ENCODE measurements at regions not wholly inside any gene's neighbourhood (a gene's known extent, or its start where the extent isn't known, plus 50 kb on each side); places are given as distances from the start of the nearest gene placed in this dataset.
A peak's percentile ranks its signal among the peaks of the same experiment; 100 is the strongest.

DNA sequence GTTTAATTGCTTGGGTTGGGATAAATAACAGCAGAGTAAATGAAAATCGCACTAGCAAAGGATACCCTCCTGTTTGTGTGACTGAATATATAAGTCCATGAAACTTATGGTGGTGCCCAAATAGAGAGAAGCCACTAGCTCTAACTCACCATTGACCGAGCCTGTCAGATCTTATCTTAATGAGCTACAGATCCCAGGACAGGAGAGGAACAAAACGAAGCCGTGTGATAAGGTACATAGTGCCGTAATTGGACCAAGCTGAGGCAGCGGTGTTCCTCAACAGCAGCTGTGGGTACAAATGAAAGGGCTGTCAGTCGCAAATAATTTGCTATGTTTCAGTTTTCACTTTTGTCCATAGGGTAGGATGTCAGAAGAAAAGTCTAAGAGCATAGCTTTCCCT is 276.1 kb downstream of the PTBP2 start:
- no peak for DNase-seq (ENCODE audit: low read depth)

DNA sequence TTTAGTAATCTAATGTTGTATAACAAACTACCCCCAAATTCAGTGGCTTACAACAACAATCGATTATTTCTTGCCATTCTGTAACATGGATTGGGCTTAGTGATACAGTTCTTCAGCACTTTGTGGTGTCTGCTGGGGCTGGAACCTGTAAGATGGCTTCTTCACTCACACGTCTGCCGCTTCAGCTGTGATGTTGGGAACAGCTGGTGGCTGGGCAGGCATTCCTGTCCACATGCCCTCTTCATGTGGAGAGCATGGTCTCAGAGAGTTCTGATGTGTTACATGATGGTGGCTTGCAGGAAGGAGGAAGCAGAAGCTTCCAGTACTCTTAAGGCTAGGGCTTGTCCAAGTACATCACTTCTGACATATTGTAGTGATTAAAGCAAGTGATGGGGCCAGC is 276.9 kb downstream of the PTBP2 start:
- no peak for DNase-seq (ENCODE audit: low read depth)

DNA sequence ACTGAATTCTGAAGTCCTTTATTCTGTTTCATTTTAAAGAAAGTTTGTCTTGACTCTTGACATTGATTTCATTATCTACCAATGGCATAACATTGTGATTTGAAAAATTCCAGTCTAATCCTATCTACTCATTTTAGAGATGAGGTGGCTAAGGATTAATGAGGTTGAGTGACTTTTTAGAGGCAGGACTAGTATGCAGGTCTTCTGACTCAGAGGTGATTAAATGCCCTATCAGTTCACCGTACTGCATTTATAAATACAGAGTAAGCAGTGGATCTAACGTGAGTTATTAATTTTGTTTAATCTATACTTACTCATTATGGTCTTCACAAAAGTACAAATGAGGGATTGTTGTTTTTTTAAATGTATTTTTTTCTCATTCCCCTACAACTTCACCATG is 277.6 kb downstream of the PTBP2 start:
- DNase-seq (ENCODE audit: low read depth), result no peak

DNA sequence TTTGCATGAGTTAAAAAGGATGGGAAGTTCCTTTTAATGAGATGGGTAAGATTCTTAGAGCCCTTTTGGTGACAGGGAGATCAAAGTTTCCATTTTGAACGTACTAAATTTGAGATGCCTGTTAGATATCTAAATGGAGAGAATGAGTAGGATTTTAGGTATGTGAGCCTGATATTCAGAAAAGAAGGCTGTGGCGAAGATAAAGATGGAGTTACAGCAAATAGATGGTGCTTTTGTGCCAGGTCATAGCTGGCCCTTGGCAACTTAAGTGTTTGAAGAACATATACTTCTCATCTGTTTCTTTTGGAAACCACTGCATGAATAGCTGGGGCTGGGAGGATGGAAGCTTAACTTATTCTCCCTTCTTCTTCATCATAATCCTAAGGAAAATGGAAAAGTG is 282.5 kb downstream of the PTBP2 start:
- no peak for DNase-seq (ENCODE audit: low read depth)

DNA sequence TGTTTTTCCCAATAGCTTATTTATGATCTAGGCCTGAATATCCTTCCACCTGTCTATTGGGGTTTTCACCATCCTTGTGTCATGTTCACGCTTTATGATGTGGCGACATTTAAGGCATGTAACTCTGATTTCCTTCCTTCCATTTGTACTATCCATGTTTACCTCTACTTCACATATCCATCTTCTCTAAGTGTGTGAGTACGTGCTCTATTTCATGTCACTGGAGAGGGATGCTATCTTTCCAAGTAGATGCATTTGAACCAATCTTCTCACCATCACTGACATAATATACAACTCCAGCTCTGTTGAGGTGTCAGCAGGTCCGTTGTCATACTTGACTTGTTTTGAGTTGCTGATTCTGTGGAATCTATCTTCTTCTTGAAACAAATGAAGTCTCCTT is 283.2 kb downstream of the PTBP2 start:
- DNase-seq (ENCODE audit: low read depth), result no peak

DNA sequence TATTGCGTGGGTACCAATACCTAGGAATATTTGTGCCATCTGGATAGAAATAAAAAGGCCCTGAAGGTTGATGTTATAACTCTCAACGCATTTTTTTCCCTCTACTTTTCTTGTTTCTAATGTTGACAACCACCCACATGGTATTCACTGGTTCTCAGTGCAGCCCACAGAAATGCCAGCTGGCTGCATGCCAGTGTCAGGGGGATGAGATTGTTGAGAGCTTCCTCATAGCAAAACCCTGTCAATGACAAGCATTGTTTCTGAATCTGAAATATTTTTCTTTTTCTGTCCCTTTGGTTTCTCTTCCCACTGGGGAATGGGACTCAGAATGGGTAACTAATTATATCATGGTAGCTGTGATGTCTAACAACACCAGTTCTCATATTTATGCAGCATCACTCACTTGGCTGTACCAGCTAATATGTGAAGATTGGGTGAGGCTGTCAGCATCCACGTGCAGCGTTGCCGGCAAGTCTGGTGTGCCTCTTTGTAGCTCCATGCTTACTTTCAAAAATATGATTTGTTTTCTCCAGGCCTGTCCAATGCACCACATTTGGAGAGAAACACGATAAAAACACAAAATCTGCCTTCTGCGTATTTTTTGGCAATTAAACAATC is 284.6 kb downstream of the PTBP2 start:
- DNase-seq (ENCODE audit: low read depth), result peak; percentile 37

DNA sequence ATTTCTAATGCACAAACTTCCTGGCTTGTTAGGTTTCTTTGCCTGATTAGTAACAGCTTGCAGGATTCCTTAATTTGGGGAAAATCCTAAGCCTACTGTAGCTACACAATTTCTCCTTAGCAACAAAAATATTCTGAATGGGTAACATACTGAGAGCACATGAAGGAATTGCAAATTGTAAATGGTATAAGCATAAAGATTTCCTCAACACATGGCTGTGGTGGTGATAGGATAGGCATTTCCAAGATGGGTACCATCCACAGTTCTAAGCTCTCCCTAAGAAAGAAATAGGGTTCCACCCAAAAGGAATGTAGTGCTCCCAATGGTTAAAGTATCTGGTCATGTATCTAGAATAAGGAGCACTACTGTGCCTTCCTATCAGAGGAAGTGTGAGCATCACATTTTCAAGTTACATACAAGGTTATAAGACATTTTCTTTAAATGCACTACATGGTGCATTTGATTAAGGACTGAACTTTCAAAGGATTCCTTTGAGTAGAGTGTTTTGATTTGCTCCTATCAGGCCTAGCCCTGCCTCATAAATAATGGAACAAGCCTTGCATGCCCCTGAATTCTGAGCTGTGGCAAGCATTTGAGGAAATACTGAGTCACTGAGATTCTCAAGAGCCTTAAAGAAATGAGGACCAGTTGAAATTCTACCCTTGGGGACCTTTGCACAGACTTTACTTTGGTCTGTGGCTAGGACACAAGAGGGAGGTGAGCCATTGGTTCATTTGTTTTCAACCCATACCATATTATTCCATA is 286.4 kb downstream of the PTBP2 start:
- peak; percentile 44 for DNase-seq (ENCODE audit: low read depth)

DNA sequence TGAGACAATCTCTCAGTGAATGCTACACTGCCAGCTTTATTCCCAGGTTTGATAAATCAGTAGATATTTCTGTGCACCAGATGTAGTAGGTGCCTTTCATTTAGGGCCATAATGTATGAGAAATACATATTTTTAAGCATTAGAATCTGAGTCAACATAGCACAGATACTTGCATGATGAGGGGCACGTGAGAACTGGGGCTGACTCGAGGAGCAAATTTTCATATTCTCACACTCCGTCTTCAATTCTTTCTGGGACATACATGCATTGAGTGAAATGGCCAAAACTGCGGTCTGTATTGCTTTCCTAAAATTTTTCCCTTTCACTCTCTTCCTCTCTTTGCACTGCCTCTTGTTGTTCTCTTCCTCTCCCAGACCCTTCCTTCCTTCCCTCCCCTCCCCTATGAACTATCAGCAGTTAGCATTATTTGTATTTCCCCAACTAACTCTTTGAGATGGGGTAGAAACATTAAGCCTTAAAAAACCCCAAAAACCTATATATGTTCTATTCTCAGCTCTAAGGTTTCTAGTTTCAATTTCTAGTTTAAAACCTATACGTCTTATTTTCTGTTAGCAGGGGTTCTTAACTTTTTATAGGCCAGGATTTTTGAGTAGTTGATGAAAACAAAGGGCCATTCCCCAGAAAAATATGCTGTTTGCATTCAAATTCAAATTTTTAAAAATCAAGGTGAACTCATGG is 289.1 kb downstream of the PTBP2 start:
- DNase-seq (ENCODE audit: low read depth), result no peak

DNA sequence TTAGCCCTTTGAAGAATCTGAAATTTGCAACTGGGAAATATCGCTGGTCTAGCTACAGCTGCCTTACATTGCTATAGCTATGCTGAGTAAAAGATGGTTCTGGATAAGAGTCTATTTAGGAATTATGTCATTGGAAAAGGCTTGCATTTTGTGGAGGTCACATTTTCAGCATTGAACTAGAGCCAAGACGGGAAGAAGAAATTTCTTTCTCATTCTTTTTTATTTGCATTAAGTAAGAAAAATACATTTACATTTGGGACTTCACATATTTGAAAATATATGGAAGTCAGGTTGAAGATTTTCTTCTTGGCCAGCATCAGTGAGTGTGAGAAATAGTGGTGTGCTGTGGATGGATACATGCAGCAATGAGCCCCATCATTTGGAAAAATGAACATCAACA is 291.6 kb downstream of the PTBP2 start:
- DNase-seq (ENCODE audit: low read depth), result no peak

DNA sequence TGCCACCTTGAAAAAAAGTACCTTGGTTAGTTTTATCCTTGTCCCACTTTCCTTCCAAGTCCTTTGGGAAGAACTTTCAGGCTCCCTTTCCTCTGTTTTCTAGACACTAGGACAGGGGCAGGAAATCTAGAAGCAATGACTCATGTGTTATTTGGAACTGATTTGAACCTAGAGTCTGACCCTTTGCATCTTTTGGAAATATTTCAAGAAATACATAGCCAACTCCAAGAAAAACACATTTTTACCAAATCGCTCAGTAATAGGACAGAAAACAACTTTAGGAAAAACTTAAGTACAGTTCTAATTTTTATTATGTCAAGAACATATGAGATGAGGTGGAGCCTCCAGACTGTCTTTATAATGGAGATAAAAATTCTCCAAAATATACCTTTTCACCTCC is 292.4 kb downstream of the PTBP2 start:
- DNase-seq (ENCODE audit: low read depth), result peak; percentile 71

DNA sequence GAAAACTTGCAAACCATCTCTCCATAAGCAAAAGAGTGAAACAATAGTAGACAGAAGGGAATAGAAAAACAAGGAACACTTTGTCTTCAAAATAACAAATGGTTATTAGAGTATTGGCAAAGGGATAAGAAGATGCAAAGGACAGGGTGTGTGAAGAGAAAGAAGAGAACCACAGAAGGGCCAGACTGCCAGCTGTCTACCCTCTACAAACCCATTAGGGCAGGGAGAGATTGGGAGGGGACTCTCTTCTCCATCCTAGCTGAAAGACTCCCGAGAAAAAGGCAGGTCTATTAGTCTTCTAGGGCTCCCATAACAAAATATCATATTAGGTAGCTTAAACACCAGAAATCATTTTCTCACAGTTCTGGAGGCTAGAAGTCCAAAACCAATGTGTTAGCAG is 292.8 kb downstream of the PTBP2 start:
- DNase-seq (ENCODE audit: low read depth), result no peak

DNA sequence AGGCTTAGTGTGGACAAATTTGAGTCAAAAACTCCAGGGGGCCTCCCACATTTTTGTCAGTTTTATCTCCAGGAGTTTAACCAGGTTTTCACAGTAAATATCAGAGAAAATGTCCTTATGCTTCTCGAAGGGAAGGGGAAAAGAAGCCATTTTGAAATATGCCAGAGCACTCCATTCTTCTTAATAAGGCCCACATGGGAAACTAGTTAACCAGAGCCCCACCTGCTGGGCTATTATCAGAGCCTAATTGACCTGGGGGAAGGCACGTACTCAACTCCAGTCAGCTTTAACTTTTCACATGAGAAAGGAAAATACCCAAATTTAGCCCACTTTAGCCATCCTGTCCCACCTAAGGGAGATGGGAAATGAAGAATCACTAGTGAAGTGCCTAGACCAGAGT is 296.3 kb downstream of the PTBP2 start:
- no peak for DNase-seq (ENCODE audit: low read depth)

Data from stromal cell of bone marrow (primary cell).